ENCODE measurements at regions not wholly inside any gene's neighbourhood (a gene's known extent, or its start where the extent isn't known, plus 50 kb on each side); places are given as distances from the start of the nearest gene placed in this dataset.

DNA sequence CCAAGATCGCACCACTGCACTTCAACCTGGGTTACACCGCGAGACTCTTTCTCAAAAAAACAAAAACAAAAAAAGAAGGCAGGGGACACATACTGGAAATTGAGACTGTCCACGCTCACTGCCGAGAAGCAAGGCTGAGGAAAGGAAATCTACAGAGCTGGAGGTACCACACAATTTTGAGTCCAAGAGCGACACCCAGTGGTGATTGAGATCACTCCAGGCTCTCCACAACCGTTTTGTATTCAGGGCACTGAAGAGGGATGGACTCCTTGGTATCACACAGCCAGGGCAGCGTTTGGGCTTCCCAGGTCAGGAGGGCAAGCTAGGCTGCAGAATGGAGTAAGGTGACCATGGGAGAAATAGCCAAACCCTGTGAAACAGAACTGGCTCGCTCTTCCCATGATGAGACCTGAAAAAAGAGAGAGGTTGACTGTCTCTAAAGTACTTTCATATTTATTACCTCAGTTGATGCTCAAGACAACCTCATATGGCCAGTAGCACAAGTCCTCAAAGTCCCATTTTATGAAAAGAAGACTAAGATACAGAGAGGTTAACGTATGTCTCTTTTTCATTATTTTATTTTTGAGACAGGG lies 74.5 kb upstream of the YPEL5 start:
- H3K9ac ChIP-seq (ENCODE audit: low read length): no peak overlapping the region
- no peak overlapping the region for H3K27ac ChIP-seq (ENCODE audit: low read depth, low read length)
- no peaks in the 10 kb centered on the region for H3K9me2 ChIP-seq (replicated peaks; ENCODE audit: insufficient read depth, low read length)
- H4K20me1 ChIP-seq (ENCODE audit: low read depth, low read length): no peaks in the 10 kb centered on the region
- H3K4me2 ChIP-seq (ENCODE audit: low read depth, low read length, poor library complexity, severe bottlenecking): no peak overlapping the region
- H3K27me3 ChIP-seq (ENCODE audit: low read length): no peaks in the 10 kb centered on the region
- no peak for TF ChIP-seq EZH2phosphoT487 (conservative IDR thresholded peaks at IDR 0.05; ENCODE audit: low read length)
- TF ChIP-seq, protein P1, sequence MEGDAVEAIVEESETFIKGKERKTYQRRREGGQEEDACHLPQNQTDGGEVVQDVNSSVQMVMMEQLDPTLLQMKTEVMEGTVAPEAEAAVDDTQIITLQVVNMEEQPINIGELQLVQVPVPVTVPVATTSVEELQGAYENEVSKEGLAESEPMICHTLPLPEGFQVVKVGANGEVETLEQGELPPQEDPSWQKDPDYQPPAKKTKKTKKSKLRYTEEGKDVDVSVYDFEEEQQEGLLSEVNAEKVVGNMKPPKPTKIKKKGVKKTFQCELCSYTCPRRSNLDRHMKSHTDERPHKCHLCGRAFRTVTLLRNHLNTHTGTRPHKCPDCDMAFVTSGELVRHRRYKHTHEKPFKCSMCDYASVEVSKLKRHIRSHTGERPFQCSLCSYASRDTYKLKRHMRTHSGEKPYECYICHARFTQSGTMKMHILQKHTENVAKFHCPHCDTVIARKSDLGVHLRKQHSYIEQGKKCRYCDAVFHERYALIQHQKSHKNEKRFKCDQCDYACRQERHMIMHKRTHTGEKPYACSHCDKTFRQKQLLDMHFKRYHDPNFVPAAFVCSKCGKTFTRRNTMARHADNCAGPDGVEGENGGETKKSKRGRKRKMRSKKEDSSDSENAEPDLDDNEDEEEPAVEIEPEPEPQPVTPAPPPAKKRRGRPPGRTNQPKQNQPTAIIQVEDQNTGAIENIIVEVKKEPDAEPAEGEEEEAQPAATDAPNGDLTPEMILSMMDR (IDR thresholded peaks at IDR 0.05; ENCODE audit: insufficient read depth, low read length, poor library complexity, severe bottlenecking): peak; percentile 37
- no peak overlapping the region for H2AFZ ChIP-seq (ENCODE audit: low read depth, low read length, severe bottlenecking)
- H3K9me3 ChIP-seq (ENCODE audit: insufficient read depth, low read length): no peaks in the 10 kb centered on the region
- no peaks in the 10 kb centered on the region for H3F3A ChIP-seq (ENCODE audit: insufficient read depth)
- no peaks in the 10 kb centered on the region for H3K36me3 ChIP-seq (ENCODE audit: low read length)
- H3K79me2 ChIP-seq (ENCODE audit: insufficient read depth, low read length): no peaks in the 10 kb centered on the region
- no peak overlapping the region for H3K4me3 ChIP-seq (ENCODE audit: insufficient read depth, low read length, poor library complexity, severe bottlenecking)

DNA sequence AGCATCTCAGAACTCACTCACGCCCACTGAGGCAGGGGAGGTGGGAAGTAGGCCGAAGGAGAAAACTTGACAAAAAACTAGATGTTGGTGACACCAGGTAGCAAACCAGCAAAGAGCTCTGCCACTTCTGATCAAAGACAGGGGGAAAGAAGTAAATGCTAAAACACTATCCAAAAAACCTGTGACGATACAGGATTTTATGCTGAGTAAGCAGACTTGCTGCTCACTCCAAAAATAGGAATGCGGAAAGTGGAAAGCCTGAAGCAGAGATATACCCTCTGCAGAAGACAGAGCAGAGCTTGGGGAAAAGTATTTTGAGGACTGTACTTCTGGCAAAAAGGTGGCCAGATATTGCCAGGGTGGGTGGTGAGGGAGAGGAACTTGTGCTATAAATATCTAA lies 73.3 kb upstream of the YPEL5 start:
- no peak overlapping the region for H2AFZ ChIP-seq (ENCODE audit: low read depth, low read length, severe bottlenecking)

DNA sequence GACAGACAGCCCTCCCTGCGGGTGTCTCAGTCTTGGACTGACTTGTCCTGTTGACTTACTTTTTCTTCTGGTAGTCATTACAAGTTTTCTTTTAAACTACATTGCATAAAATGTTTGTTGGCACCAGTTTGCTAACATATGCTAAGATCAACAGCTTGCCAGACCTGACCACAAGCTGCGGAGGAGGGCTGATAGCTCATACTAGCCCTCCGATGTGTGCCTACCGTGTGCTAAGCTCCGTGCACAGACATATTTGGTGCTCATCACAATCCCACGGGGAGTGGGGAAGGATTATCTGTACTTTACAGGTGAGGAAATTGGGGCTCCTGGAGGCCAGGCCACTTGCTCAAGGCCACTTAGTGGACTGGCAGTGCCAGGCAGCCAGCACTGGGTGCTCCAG lies 72.8 kb upstream of the YPEL5 start:
- no peak for TF ChIP-seq EZH2phosphoT487 (conservative IDR thresholded peaks at IDR 0.05; ENCODE audit: low read length)
- TF ChIP-seq, protein P1 (IDR thresholded peaks at IDR 0.05; ENCODE audit: insufficient read depth, low read length, poor library complexity, severe bottlenecking): no peak
- Histone ChIP-seq H3K27me3 (ENCODE audit: low read length) (no peaks in the 10 kb centered on the region), H3K4me3 (ENCODE audit: insufficient read depth, low read length, poor library complexity, severe bottlenecking) (no peak overlapping the region), H3K79me2 (ENCODE audit: insufficient read depth, low read length) (no peaks in the 10 kb centered on the region), H3K9me3 (ENCODE audit: insufficient read depth, low read length) (no peaks in the 10 kb centered on the region), H3K4me2 (ENCODE audit: low read depth, low read length, poor library complexity, severe bottlenecking) (no peak overlapping the region), H3K27ac (ENCODE audit: low read depth, low read length) (no peak overlapping the region), H4K20me1 (ENCODE audit: low read depth, low read length) (no peaks in the 10 kb centered on the region), H3F3A (ENCODE audit: insufficient read depth) (no peaks in the 10 kb centered on the region), H3K9me2 (replicated peaks; ENCODE audit: insufficient read depth, low read length) (no peaks in the 10 kb centered on the region), H3K36me3 (ENCODE audit: low read length) (no peaks in the 10 kb centered on the region), H3K9ac (ENCODE audit: low read length) (no peak overlapping the region), H2AFZ (ENCODE audit: low read depth, low read length, severe bottlenecking) (no peak overlapping the region)

More for the DNA sequence above, 73.3 kb upstream of the YPEL5 start:
- no peak overlapping the region for H3K9ac ChIP-seq (ENCODE audit: low read length)
- H3K9me2 ChIP-seq (replicated peaks; ENCODE audit: insufficient read depth, low read length): no peaks in the 10 kb centered on the region
- no peaks in the 10 kb centered on the region for H3K9me3 ChIP-seq (ENCODE audit: insufficient read depth, low read length)
- H3F3A ChIP-seq (ENCODE audit: insufficient read depth): no peaks in the 10 kb centered on the region
- H3K79me2 ChIP-seq (ENCODE audit: insufficient read depth, low read length): no peaks in the 10 kb centered on the region
- H3K4me2 ChIP-seq (ENCODE audit: low read depth, low read length, poor library complexity, severe bottlenecking): no peak overlapping the region
- no peaks in the 10 kb centered on the region for H3K36me3 ChIP-seq (ENCODE audit: low read length)
- TF ChIP-seq, protein P1 (IDR thresholded peaks at IDR 0.05; ENCODE audit: insufficient read depth, low read length, poor library complexity, severe bottlenecking): no peak
- no peak for TF ChIP-seq EZH2phosphoT487 (conservative IDR thresholded peaks at IDR 0.05; ENCODE audit: low read length)
- H3K27ac ChIP-seq (ENCODE audit: low read depth, low read length): no peak overlapping the region
- H4K20me1 ChIP-seq (ENCODE audit: low read depth, low read length): no peaks in the 10 kb centered on the region
- no peak overlapping the region for H3K4me3 ChIP-seq (ENCODE audit: insufficient read depth, low read length, poor library complexity, severe bottlenecking)
- H3K27me3 ChIP-seq (ENCODE audit: low read length): no peaks in the 10 kb centered on the region

All from SU-DHL-6 (cell line).